SU-DHL-6 (cell line): ENCODE measurements at regions not wholly inside any gene's neighbourhood (a gene's known extent, or its start where the extent isn't known, plus 50 kb on each side); places are given as distances from the start of the nearest gene placed in this dataset.

Experiments used
- CTCF ChIP-seq: fragments of 200-600 bp; sonication (generic); IDR thresholded peaks from one replicate; pipeline ENCODE4 v1.5.1; 2017; ENCODE audit warnings: antibody characterized with exemption, mild to moderate bottlenecking, low read length, moderate library complexity; ENCODE audit not compliant: insufficient read depth, poor library complexity, severe bottlenecking
- EZH2phosphoT487 ChIP-seq: fragments of 200-600 bp; sonication (generic), shearing (Covaris generic); conservative IDR thresholded peaks from 2 replicates; pipeline ENCODE4 v1.6.1; 2018; ENCODE audit warnings: mild to moderate bottlenecking, antibody characterized with exemption, low read length, moderate library complexity, mixed read lengths

GRCh38 chr2:78290581-78291214 lies 734.8 kb upstream of the REG3G start:
- TF ChIP-seq CTCF (no peak), EZH2phosphoT487 (no peak)
